RWPE2 (cell line): ENCODE measurements at regions not wholly inside any gene's neighbourhood (a gene's known extent, or its start where the extent isn't known, plus 50 kb on each side); places are given as distances from the start of the nearest gene placed in this dataset.

Source experiments
- ATAC-seq: fragments of 200-7000 bp; cut with Tn5 transposase; 3 replicates; pipeline ENCODE4 v1.9.1; 2021; ENCODE audit warnings: low read depth
- DNase-seq: peaks from one replicate; pipeline ENCODE4 v3.0.0-alpha.2; 2020; ENCODE audit warnings: low spot score
- H3K27ac ChIP-seq: fragments of 450-650 bp; 2 replicates; pipeline ENCODE4 v1.5.1; 2017; ENCODE audit warnings: mild to moderate bottlenecking; ENCODE audit not compliant: poor library complexity, severe bottlenecking
- H3K27me3 ChIP-seq: fragments of 250-450 bp; sonication (Bioruptor Pico); 2 replicates; pipeline ENCODE4 v1.5.1; 2021; ENCODE audit warnings: mild to moderate bottlenecking, moderate library complexity; ENCODE audit not compliant: insufficient read depth, poor library complexity, severe bottlenecking
- H3K36me3 ChIP-seq: fragments of 250-450 bp; sonication (Bioruptor Pico); 2 replicates; pipeline ENCODE4 v1.5.1; 2020; ENCODE audit warnings: low read depth, mild to moderate bottlenecking, moderate library complexity
- H3K4me1 ChIP-seq: fragments of 250-450 bp; sonication (Bioruptor Pico); 2 replicates; pipeline ENCODE4 v1.5.1; 2021; ENCODE audit warnings: mild to moderate bottlenecking, moderate library complexity; ENCODE audit not compliant: insufficient read depth, poor library complexity, severe bottlenecking
- H3K4me3 ChIP-seq: fragments of 250-450 bp; sonication (Bioruptor Pico); 2 replicates; pipeline ENCODE4 v1.5.1; 2021; ENCODE audit warnings: mild to moderate bottlenecking, moderate library complexity; ENCODE audit not compliant: severe bottlenecking
- H3K9me3 ChIP-seq: fragments of 250-450 bp; sonication (Bioruptor Pico); 2 replicates; pipeline ENCODE4 v1.5.1; 2021; ENCODE audit warnings: mild to moderate bottlenecking, moderate library complexity; ENCODE audit not compliant: severe bottlenecking
- TF ChIP-seq, protein P1 (sequence below): fragments of 450-650 bp; IDR thresholded peaks from one replicate; pipeline ENCODE4 v1.5.1; 2017; ENCODE audit warnings: mild to moderate bottlenecking, moderate library complexity; ENCODE audit not compliant: poor library complexity, severe bottlenecking

DNA sequence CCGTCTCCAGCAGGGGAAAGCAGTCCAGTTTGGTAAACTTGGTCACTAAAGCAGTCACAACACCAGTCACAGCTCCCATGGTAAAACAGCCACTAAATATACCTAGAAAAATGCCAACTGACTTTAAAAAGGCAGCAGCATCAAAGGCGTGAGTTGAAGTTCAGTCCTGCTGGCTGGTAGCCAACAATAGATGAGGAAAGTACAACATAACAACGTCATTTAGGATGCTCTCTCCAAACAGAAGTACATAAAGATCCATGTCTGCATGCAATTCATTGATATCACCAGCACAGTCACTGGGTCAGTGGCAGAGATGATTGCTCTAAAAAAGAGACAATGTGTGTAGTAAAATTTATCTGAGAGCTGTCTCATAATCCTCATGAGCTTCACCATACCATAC lies 59.3 kb upstream of the TMPO start:
- H3K27ac ChIP-seq: no peak overlapping the region
- H3K36me3 ChIP-seq: no peaks in the 10 kb centered on the region
- H3K9me3 ChIP-seq: no peaks in the 10 kb centered on the region
- ATAC-seq (no peak), DNase-seq (no peak)
- TF ChIP-seq, protein P1, sequence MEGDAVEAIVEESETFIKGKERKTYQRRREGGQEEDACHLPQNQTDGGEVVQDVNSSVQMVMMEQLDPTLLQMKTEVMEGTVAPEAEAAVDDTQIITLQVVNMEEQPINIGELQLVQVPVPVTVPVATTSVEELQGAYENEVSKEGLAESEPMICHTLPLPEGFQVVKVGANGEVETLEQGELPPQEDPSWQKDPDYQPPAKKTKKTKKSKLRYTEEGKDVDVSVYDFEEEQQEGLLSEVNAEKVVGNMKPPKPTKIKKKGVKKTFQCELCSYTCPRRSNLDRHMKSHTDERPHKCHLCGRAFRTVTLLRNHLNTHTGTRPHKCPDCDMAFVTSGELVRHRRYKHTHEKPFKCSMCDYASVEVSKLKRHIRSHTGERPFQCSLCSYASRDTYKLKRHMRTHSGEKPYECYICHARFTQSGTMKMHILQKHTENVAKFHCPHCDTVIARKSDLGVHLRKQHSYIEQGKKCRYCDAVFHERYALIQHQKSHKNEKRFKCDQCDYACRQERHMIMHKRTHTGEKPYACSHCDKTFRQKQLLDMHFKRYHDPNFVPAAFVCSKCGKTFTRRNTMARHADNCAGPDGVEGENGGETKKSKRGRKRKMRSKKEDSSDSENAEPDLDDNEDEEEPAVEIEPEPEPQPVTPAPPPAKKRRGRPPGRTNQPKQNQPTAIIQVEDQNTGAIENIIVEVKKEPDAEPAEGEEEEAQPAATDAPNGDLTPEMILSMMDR: no peak
- H3K27me3 ChIP-seq: no peaks in the 10 kb centered on the region
- no peak overlapping the region for H3K4me3 ChIP-seq
- no peaks in the 10 kb centered on the region for H3K4me1 ChIP-seq

DNA sequence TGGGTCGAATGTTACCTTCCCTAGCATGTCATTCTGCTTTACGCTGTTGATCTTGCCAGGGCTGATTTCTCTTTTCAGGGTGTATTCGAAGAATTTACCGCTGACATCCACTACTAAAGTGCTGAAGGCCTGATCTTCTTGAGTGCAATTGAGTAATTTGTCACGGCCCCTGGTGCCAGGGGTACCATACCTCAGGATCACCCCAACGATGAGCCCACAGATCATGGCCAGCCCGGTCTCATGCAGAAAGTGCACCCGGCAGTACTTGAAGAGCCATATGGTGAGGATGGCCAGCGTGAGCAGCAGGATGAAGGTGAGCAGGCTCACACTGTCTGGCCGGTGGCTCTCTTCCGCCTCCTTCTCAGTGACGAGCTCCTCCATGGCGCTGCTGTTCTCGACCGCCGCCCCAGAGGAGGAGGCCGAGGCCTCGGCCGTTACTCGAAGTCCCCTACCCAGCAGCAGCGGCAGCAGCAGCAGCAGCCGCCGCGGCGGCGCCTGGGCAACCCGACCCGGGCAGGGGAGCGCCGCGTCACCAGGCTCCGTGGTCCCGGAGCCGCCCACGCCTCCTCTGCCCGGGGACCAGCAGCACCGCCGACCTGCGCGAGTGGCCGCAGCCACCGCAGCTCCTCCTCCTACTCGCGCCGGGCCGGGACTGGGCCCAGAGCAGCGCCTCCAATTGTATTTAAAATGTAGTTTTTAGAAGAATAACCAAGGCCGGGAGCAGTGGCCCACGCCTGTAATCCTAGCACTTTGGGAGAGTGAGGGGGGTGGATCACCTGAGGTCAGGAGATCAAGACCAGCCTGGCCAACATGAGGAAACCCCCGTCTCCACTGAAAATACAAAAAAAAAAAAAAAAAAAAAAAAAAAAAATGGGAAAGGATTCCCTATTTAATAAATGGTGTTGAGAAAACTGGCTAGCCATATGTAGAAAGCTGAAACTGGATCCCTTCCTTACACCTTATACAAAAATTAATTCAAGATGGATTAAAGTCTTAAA lies 58.5 kb upstream of the TMPO start:
- ATAC-seq: peak; percentile 78

DNA sequence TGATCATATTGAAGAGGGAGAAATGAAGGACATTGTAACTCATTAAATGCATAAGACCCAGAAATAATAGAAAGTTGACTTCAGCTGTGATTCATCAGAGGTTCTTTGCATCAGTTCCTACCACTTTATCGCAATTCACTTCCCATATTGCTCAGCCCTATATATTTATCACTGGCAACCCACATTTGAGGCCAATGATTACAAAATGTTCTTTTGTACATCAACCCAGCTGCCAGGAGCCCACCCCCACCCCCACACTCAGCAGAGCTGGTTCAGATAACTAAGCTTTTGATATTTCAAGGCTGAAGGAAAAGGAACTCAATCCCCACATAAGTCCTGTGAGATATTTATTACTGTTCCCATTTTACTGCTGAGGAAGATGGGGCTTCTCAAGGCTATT lies 51.2 kb upstream of the TMPO start:
- Histone ChIP-seq H3K27me3 (no peaks in the 10 kb centered on the region), H3K27ac (peak overlapping the region; percentile 31), H3K9me3 (no peaks in the 10 kb centered on the region), H3K4me3 (no peak overlapping the region), H3K36me3 (no peaks in the 10 kb centered on the region), H3K4me1 (peaks cover 17% of the 10 kb centered on the region)
- ATAC-seq: peak; percentile 86
- DNase-seq: no peak
- TF ChIP-seq, protein P1: no peak

More for the DNA sequence above, 58.5 kb upstream of the TMPO start:
- no peak for DNase-seq
- Histone ChIP-seq H3K4me1 (no peaks in the 10 kb centered on the region), H3K4me3 (peak overlapping the region; percentile 13), H3K27ac (no peak overlapping the region), H3K9me3 (no peaks in the 10 kb centered on the region), H3K36me3 (no peaks in the 10 kb centered on the region), H3K27me3 (no peaks in the 10 kb centered on the region)
- TF ChIP-seq, protein P1: no peak

DNA sequence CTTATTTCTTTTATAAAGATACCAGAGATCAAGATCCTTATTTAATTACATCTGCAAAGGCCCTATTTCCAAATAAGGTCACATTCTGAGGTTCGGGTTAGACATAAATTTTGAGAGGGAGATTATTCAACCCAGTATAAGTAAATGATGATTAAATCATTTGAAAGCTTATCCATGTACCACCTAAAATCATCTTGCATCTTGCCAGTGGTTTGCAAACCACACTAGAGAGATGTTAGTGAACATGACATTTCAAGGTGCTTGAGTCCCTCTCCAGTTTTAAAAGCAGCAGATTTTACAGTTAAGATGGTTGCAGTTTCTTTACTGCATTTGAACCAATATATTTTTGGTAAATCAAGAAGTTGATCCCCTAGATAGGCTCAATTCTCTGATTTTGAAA lies 49.9 kb upstream of the TMPO start:
- no peak overlapping the region for H3K4me3 ChIP-seq
- no peaks in the 10 kb centered on the region for H3K27me3 ChIP-seq
- DNase-seq (no peak), ATAC-seq (no peak)
- TF ChIP-seq, protein P1: no peak
- no peaks in the 10 kb centered on the region for H3K36me3 ChIP-seq
- H3K27ac ChIP-seq: no peak overlapping the region
- H3K4me1 ChIP-seq: peaks cover 17% of the 10 kb centered on the region
- no peaks in the 10 kb centered on the region for H3K9me3 ChIP-seq
